ENCODE measurements at regions not wholly inside any gene's neighbourhood (a gene's known extent, or its start where the extent isn't known, plus 50 kb on each side); places are given as distances from the start of the nearest gene placed in this dataset.

DNA sequence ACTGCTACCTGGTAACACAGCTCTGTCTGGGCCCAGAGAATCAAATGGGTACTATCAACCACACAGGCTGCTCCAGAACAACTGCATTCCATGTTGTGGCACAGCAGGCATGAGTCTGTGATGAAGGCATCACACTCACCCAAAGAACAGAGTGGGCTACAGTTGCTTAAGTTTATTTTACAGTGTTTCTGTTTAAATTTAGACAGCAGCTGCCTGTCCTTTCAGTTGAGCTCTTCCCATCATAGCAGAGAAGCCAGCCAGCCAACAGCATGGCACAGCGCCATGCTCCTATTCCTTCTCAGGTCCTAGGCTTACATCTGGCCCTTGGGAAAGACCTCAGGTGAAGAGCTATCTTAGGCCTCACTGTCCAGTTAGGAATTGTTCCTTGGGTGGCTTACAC, 147.0 kb upstream of the FRMD6 start:
- H3K4me3 ChIP-seq (ENCODE audit: low read length) = no peak overlapping the region
- no peak for TF ChIP-seq ZNF274 (IDR thresholded peaks at IDR 0.05; ENCODE audit: low read depth, low read length)

DNA sequence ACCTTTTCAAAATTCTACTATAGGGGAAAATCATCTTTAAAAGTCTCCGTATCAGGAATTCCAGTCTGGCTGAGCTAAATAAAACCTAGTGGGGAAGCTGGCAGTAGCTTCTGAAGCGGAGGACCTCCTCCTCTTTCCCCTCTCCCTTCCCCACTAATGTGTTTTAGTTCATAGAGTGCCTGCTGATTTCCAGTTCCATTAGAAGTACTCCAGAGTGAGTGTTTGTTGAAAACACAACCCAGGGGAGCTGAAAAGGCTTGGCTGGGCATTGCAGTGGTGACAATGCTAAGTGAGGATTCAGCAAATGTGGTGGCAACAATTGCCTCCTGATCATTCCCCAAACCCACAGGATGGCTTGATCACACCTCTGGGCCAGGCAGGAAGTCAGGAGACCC, 144.2 kb upstream of the FRMD6 start:
- no peak overlapping the region for H3K4me3 ChIP-seq (ENCODE audit: low read length)
- no peak for TF ChIP-seq ZNF274 (IDR thresholded peaks at IDR 0.05; ENCODE audit: low read depth, low read length)

DNA sequence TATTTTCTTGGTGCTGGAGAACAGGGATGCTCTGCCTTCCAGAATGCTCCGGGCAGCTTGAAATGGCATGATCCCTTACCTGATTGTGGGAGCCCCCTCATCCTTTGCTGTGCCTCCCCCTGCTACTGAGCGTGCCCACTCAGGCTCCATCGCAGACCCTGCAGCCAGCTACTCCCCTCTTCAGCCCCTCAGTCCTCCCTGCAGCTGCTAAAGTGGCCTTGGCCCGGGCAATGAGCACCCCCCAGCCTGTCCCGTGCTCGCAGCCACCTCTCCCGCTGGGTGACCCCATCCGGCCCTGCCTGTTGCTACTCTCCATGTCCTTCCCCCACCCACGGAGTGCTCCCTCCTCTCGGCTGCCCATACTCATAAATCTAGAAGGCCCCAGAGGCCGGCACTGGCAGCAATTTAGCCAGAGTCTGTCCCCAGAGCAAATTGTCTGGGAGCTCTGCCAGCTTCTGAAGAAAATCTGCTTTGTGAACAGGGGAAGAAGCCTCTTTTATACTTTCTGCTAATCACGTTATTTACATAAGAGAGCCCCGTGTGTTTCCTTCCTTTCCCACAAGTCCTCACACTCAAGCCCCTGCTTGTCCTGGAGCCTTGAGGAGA, 143.7 kb upstream of the FRMD6 start:
- no peak overlapping the region for H3K4me3 ChIP-seq (ENCODE audit: low read length)
- TF ChIP-seq ZNF274 (IDR thresholded peaks at IDR 0.05; ENCODE audit: low read depth, low read length) = no peak

DNA sequence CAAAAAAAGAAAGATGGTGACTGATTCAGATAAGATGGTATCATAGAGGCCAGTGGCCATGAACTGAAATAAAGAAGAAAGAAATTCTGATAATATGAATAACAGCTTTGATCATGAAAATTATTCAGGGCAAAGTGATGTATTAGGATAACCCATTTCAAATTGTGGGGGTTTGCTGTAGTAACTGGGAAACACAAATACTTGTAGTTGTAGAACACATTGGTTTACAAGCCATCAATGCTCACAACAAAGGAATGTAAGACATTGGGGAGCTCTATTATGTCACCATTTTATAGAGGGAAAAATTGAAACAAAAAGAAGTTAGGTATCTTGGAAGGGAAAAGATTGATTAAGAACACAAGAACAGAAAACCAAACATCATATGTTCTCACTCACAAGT, 140.4 kb upstream of the FRMD6 start:
- H3K4me3 ChIP-seq (ENCODE audit: low read length) = no peak overlapping the region
- no peak for TF ChIP-seq ZNF274 (IDR thresholded peaks at IDR 0.05; ENCODE audit: low read depth, low read length)

DNA sequence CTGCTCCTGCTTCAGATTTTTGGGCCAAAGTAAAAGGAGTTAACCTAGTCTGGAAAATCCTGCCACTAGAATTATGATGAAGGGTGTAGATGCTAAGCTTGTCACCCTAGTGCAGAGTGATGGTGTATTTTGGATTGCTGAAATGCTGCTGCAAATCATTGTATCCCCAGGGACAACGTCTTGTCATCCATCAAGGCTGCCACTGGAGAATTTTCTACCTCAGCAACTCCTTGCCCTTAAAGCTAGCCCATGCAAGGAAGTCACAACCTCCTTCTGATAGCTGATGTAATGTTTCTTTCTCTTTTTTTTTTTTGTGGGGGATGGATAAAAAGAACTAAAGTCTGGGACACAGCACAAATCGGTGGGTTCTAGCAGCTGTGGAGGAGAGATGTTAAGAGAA, 139.4 kb upstream of the FRMD6 start:
- TF ChIP-seq ZNF274 (IDR thresholded peaks at IDR 0.05; ENCODE audit: low read depth, low read length) = no peak
- H3K4me3 ChIP-seq (ENCODE audit: low read length) = no peak overlapping the region

DNA sequence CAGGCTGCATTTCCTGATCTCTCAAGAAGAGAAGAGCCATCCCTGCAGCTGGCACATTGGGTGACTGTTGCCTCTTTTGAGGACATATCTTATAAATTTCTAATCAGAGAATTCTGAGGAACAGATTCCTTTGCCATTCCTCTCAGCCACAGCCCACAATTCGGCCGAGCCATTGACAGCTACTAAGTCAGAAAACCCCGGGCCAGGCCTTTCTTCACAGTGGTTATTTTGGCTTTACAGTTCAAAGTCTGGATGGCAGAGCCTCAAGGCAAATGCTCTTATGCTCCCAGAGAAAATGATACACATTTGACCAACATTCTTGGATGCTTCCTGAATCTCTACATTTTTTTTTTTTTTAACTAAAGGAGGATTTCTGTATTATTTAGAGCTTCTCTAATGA, 138.4 kb upstream of the FRMD6 start:
- no peak for TF ChIP-seq ZNF274 (IDR thresholded peaks at IDR 0.05; ENCODE audit: low read depth, low read length)
- no peak overlapping the region for H3K4me3 ChIP-seq (ENCODE audit: low read length)

DNA sequence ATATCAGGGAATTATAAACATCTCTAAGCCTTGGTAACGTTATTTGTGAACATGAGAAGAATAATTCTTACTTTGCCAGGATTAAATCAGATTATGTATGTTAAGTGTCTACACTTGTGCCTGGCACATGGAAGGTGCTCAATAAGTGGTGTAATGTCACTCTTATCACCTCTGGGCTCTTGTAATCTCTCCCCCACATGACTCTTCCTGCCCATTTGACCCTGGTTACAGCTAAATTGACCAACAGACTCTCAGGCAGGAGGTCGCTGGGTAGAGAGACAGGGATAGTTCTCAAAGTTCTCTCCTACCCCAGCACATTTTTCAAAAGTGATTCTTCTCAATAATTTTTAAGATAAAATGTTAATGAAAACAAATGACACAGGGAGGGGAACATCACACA, 137.8 kb upstream of the FRMD6 start:
- TF ChIP-seq ZNF274 (IDR thresholded peaks at IDR 0.05; ENCODE audit: low read depth, low read length) = no peak
- no peak overlapping the region for H3K4me3 ChIP-seq (ENCODE audit: low read length)

DNA sequence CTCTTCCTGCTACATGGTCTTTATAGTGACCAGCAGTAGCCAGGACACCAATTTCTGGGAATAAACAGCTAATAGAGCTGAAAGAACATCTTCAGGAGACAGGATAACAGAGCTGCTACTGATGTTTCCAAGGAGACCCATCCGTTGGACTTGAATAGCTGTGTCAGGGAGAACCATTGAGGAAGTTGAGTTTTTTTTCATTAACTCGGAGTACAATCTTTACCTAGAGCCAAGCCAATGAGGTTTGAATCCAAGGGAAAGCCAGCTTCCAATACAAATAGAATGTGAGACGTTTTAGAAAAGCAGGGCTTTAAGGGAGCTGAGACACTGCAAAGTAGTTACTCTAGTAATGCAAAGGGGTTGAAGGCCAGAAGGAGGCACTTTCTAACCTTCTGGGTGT, 136.1 kb upstream of the FRMD6 start:
- no peak for TF ChIP-seq ZNF274 (IDR thresholded peaks at IDR 0.05; ENCODE audit: low read depth, low read length)
- H3K4me3 ChIP-seq (ENCODE audit: low read length) = no peak overlapping the region

DNA sequence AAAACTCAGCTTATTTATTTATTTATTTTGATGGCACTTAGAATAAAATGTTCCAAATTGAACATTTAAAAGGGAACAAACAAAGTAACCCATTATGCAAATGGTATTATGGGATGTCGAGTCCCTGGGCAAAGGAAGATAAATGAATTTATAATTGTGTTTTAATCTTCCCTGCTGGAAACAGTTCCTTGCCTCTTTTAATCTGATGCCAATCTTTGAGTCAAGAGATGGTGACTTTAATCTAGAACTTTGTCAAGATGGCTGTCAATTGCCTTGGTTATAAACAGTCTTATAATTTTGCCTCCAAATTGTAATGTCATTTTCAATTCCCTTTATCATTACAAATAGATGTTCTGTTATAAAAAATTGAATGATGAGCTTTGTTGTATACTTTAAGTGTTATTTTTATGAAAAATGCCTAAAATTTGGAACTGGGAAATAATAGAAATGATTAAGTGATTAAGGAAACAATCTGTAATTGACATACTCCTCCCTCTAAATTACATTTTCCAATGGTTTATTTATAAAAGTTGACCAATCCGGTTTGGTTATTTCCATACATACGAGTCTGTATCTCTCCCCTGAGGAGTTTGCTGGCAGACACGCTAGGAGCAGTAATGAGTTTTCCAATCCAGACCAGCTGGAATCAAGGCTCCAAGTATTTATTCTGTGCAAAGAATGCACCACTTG, 134.9 kb upstream of the FRMD6 start:
- no peak for TF ChIP-seq ZNF274 (IDR thresholded peaks at IDR 0.05; ENCODE audit: low read depth, low read length)
- H3K4me3 ChIP-seq (ENCODE audit: low read length) = no peak overlapping the region

DNA sequence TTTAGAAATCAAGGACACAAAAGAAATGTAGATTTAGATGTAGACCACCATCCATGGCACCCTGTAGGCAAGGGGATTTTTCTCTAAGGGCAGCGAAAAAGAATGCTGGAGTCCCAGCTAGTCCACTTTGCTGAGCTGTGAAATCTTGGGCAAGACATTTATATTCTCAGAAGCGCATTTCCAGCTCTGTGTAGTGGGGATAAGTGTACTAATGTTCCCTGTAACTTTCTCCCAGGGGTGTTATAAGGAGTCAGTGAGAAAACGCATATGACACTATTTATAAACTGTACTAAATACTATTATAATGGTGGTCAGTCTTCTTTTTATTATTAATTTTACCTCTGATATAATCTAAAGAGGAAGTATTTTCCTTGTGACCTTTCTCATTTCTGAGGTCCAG, 133.4 kb upstream of the FRMD6 start:
- no peak for TF ChIP-seq ZNF274 (IDR thresholded peaks at IDR 0.05; ENCODE audit: low read depth, low read length)
- H3K4me3 ChIP-seq (ENCODE audit: low read length) = no peak overlapping the region

DNA sequence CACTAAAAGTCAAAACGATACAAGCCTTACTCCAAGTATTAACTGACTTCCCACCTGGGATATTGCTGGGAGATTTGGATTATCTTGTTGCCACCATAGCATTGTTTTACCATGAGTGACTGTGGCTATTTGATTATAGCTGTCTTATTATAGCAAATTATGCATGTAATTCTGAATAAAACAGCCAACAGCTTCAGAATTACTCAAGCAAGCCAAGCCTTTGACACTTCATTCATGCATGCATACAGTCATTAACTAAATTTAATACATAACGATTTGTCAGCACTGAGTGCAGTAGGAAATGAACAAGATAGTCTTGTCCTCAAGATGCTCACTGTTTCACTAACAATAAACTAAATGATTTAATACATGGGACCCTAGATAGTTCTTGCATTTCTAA, 133.0 kb upstream of the FRMD6 start:
- H3K4me3 ChIP-seq (ENCODE audit: low read length) = no peak overlapping the region
- no peak for TF ChIP-seq ZNF274 (IDR thresholded peaks at IDR 0.05; ENCODE audit: low read depth, low read length)

DNA sequence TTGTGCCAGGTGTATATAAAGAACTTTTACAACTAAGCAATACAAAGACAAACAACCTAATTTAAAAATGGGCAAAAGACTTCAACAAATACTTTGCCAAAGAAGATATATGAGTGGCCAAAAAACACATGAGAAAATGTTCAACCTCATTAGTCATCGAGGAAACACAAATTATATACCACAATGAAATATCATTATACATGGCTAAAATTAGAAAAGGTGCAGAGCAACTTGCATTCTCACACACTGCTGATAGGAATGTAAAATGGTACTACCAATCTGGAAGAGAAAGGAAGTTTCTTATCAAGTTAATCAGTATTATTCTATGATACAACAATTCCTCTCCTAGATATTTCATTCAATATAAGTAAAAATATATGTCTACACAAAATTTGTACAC, 131.6 kb upstream of the FRMD6 start:
- TF ChIP-seq ZNF274 (IDR thresholded peaks at IDR 0.05; ENCODE audit: low read depth, low read length) = no peak
- no peak overlapping the region for H3K4me3 ChIP-seq (ENCODE audit: low read length)

DNA sequence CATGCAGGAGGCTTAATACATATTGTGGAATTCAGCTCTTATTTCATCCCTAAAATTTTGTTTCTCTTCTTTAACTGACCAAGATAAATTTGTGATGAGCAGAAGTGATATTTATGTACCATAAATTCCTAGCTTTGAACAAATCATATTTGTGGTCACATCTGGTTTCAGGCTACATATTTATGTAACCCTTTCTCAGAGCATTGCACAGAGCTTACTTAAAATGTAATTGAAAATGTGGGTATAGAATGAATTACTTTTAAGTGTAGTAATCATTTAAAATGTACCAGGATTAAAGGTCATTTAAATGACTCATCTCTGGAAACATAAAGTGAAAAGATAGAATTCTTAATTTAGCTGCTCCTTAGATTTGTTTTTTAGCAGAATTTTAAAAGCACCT, 129.9 kb upstream of the FRMD6 start:
- no peak overlapping the region for H3K4me3 ChIP-seq (ENCODE audit: low read length)
- TF ChIP-seq ZNF274 (IDR thresholded peaks at IDR 0.05; ENCODE audit: low read depth, low read length) = no peak

DNA sequence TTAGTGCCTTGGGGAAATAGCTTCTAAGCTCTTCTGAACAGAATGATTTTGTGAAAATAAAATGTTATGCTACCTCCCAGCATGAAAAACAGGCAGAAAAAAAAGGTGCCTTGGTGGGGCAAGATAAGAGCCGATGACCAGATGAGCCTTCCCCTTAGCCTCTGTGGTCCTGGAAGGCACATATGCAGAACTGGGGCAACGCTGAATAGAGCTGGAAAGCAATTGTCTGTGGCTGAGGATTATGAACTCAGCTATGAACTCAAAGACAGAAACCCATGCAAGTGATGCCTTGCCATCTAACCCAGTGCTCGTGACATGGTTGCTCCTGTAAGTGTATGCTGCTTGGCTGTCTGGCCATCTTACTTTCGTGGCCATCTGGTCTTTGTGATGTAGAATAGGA, 128.5 kb upstream of the FRMD6 start:
- TF ChIP-seq ZNF274 (IDR thresholded peaks at IDR 0.05; ENCODE audit: low read depth, low read length) = no peak
- no peak overlapping the region for H3K4me3 ChIP-seq (ENCODE audit: low read length)

DNA sequence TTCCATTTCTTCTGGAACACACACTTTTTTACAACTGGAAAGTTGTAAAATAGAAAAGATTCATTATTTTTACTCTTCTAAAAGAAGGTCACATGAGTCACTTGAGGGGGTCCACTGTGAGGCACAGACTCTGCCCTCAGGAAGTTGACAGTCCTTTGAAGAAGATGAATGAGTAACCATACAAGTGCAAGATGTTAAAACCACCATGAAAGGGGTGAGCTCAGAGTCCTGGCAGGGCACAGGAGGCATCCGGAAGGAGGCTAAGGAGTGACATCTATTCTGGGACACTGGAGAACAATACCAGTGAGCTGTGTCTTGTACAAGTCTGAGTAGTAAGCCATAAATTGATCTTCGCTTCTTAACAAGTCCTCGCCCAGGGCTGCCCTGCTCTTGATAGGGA, 126.0 kb upstream of the FRMD6 start:
- TF ChIP-seq ZNF274 (IDR thresholded peaks at IDR 0.05; ENCODE audit: low read depth, low read length) = no peak
- H3K4me3 ChIP-seq (ENCODE audit: low read length) = no peak overlapping the region

DNA sequence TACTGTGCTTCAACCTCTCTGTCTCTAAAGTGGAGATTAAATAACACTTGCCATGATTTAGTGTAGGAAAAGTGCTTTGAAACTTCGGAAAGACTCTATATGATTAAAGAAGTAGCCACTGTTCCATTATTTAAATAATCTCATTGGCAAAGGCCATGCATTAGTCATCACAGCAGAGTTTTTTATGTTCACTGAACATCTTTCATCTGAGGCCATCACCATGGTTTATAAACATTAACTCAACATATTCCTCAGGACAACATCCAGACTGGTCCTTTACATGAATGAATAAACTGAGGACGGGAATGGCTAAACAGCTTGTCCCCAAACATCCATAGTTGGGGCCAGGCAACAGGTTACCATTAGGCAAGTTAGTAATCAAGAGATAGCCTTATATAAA, 124.6 kb upstream of the FRMD6 start:
- no peak overlapping the region for H3K4me3 ChIP-seq (ENCODE audit: low read length)
- TF ChIP-seq ZNF274 (IDR thresholded peaks at IDR 0.05; ENCODE audit: low read depth, low read length) = no peak
